Tibial artery (tissue), 4 donors: ENCODE measurements at regions not wholly inside any gene's neighbourhood (a gene's known extent, or its start where the extent isn't known, plus 50 kb on each side); places are given as distances from the start of the nearest gene placed in this dataset.
"Not testable (repeated sequence)": the region's sequence is repeated elsewhere in the genome, so short reads cannot be mapped to it uniquely, and the experiment has no call there.

ENCODE experiments used
- DNase-seq, 2 donors: peaks; one replicate each; pipeline ENCODE4 v3.0.0-alpha.2; 2019
- H3K27ac ChIP-seq, 2 donors: fragments of 200-600 bp; sonication (generic) in 1 of 2; 1 replicate in 1 of 2; 2 replicates in 1 of 2; pipeline ENCODE4 v1.5.1; 2018 to 2019; ENCODE audit warnings: mild to moderate bottlenecking in 1 of 2
- H3K27me3 ChIP-seq, 2 donors: fragments of 200-600 bp; sonication (generic) in 1 of 2; one replicate each; pipeline versions ENCODE4 v1.5.1 to v1.6.0; 2016 to 2019
- H3K36me3 ChIP-seq, 3 donors: fragments of 200-600 bp; sonication (generic) in 2 of 3; one replicate each; pipeline ENCODE4 v1.5.1; 2016 to 2019; ENCODE audit warnings: mild to moderate bottlenecking in 2 of 3
- H3K4me1 ChIP-seq, 4 donors: fragments of 200-600 bp; sonication (generic) in 2 of 4; 1 replicate in 3 of 4; 2 replicates in 1 of 4; pipeline ENCODE4 v1.5.1; 2016 to 2019
- H3K4me3 ChIP-seq, 2 donors: fragments of 200-600 bp; sonication (generic) in 1 of 2; 1 replicate in 1 of 2; 2 replicates in 1 of 2; pipeline ENCODE4 v1.5.1; 2018 to 2019; ENCODE audit warnings: mild to moderate bottlenecking in 2 of 2
- H3K9me3 ChIP-seq, 3 donors: fragments of 200-600 bp; sonication (generic) in 1 of 3; one replicate each; pipeline ENCODE4 v1.5.1; 2016 to 2019
- intact Hi-C: fragments of 100-400 bp; cut with DNase I; formaldehyde crosslinking; loops from one replicate; pipeline ENCODE4 v1.15.0; 2023; ENCODE audit warnings: low total_unique reads
- TF ChIP-seq, protein P1 (sequence below), 2 experiments: fragments of 200-600 bp in 1 of 2; fragments of 450-650 bp in 1 of 2; IDR thresholded peaks; one replicate each; pipeline ENCODE4 v1.5.1; 2017 to 2019; ENCODE audit warnings: antibody characterized with exemption in 2 of 2, mild to moderate bottlenecking in 1 of 2, moderate library complexity in 1 of 2

DNA sequence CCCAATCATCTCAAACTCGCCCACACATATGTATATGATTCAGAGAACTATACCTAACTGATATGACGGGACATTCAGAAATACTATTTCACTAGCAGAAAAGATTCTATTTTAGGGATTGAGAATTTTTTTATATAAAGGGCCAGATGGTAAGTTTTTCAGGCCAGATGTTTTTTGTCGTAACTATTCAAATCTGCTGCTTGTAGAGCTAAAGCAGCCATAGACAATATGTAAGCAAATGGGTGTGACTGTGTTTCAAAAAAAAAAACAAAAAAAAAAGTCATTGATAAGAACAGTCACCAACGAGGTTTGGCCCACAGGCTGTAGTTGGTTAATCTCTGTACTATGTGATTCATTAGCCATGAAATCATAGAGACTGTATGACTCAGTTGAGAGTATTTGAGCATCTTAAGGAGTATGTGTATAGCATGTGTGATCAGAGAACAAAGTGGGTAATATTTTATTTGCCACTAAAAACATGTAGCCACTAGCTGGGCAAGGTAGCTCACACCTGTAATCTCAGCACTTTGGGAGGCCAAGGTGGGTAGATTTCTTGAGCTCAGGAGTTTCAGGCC, 2724.7 kb downstream of the PCDH9 start:
- DNase-seq: no peak
- Histone ChIP-seq H3K4me1 (peaks cover 0 to under 1% (median under 1%) of the 10 kb centered on the region in 4 donors), H3K4me3 (no peak overlapping the region), H3K9me3 (no peaks in the 10 kb centered on the region), H3K27ac (no peak overlapping the region), H3K27me3 (no peaks in the 10 kb centered on the region), H3K36me3 (no peaks in the 10 kb centered on the region)
- intact Hi-C loops: no loop called here
- TF ChIP-seq, protein P1, sequence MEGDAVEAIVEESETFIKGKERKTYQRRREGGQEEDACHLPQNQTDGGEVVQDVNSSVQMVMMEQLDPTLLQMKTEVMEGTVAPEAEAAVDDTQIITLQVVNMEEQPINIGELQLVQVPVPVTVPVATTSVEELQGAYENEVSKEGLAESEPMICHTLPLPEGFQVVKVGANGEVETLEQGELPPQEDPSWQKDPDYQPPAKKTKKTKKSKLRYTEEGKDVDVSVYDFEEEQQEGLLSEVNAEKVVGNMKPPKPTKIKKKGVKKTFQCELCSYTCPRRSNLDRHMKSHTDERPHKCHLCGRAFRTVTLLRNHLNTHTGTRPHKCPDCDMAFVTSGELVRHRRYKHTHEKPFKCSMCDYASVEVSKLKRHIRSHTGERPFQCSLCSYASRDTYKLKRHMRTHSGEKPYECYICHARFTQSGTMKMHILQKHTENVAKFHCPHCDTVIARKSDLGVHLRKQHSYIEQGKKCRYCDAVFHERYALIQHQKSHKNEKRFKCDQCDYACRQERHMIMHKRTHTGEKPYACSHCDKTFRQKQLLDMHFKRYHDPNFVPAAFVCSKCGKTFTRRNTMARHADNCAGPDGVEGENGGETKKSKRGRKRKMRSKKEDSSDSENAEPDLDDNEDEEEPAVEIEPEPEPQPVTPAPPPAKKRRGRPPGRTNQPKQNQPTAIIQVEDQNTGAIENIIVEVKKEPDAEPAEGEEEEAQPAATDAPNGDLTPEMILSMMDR (IDR thresholded peaks at IDR 0.05): no peak

DNA sequence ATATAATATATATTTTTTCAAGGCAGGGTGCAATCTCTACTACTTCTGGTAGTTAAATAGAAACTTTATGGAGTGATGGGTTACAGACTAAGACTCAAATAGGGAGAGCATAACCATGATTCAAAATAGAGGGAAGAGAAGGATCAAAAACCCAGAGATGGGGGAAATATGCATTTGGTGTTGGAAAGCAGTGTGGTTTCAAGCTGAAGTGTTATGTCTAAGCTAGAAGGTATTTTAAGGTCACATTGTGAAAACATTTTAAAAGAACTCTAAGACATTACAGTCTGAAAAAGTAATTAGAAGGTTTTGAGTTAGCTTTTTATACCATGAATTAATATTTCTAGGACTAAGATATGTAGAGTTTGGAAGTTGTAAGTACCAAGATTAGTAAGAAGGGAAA, 2741.4 kb downstream of the PCDH9 start:
- no peak overlapping the region for H3K27ac ChIP-seq
- TF ChIP-seq, protein P1 (IDR thresholded peaks at IDR 0.05): no peak
- DNase-seq: no peak
- H3K4me1 ChIP-seq: no peaks in the 10 kb centered on the region
- no peaks in the 10 kb centered on the region for H3K27me3 ChIP-seq
- no peaks in the 10 kb centered on the region for H3K9me3 ChIP-seq
- no peak overlapping the region for H3K4me3 ChIP-seq
- intact Hi-C loops: no loop called here
- H3K36me3 ChIP-seq: no peaks in the 10 kb centered on the region

DNA sequence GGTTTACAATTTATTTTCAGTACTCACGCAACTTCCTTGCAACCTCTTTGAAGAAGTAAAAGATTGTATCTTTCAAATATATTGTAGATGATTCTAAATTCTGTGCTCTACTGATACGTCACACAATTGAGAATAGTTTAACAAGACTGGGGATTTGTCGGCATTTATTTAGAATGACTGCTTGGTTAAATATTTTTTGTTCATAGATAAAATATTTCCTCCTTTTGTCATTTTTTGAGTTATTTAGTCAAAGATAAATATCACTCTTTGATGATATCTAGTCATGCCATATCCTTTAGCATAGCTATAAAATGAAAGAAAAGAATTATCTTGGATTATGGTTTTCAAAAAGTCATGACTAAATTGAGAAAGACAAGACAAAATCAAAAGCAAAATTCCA, 2747.8 kb downstream of the PCDH9 start:
- H3K4me3 ChIP-seq: no peak overlapping the region
- no peak for DNase-seq
- H3K36me3 ChIP-seq: no peaks in the 10 kb centered on the region
- TF ChIP-seq, protein P1 (IDR thresholded peaks at IDR 0.05): no peak
- no peaks in the 10 kb centered on the region for H3K9me3 ChIP-seq
- intact Hi-C loops: no loop called here
- no peak overlapping the region for H3K27ac ChIP-seq
- no peaks in the 10 kb centered on the region for H3K27me3 ChIP-seq
- H3K4me1 ChIP-seq: no peaks in the 10 kb centered on the region

DNA sequence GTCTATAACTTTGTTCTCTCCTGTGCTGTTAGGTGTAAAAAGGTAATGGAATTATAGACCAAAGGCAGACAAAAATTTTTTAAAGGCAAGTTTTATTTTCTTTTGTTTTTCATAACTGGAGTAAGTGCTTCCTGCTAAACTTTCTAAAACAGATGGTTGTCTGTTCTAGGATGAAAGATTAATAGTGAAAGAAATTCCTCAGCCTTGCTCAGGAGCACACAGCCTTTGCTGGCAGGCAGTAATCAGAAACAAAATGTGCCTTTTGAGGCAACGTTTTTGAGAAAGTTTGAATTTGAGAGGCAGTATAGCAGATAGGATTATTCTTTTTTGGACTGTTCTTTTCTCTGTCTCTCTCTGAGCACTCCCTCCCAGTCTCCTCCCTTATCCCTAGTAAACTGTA, 2749.5 kb downstream of the PCDH9 start:
- DNase-seq: no peak
- H3K27me3 ChIP-seq: no peaks in the 10 kb centered on the region

DNA sequence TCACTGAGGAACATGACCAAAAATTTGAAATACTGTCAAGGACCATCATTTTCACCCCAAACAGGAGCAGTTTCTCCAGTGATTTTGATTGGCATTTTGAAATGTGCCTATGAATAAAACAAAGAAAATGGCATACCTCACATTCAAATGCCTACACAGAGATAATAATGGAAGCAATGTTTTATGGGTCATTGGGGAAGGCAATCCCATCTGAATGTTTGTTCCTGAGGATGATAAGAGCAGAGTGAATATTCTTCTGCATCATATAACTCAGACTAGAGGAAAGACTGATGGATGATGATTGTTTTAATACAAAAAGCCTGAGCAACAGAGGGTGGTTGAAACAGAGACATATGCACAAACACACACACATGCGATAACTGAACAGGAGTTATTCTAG, 2749.9 kb downstream of the PCDH9 start:
- Histone ChIP-seq H3K27ac (no peak overlapping the region), H3K36me3 (no peaks in the 10 kb centered on the region), H3K4me1 (no peaks in the 10 kb centered on the region), H3K4me3 (no peak overlapping the region), H3K27me3 (no peaks in the 10 kb centered on the region), H3K9me3 (no peaks in the 10 kb centered on the region)
- TF ChIP-seq, protein P1 (IDR thresholded peaks at IDR 0.05): no peak
- no peak for DNase-seq
- intact Hi-C loops: no loop called here

More for the DNA sequence above, 2749.5 kb downstream of the PCDH9 start:
- TF ChIP-seq, protein P1 (IDR thresholded peaks at IDR 0.05): no peak
- Histone ChIP-seq H3K36me3 (no peaks in the 10 kb centered on the region), H3K9me3 (no peaks in the 10 kb centered on the region), H3K4me1 (no peaks in the 10 kb centered on the region), H3K27ac (no peak overlapping the region), H3K4me3 (no peak overlapping the region)
- intact Hi-C loops: no loop called here

DNA sequence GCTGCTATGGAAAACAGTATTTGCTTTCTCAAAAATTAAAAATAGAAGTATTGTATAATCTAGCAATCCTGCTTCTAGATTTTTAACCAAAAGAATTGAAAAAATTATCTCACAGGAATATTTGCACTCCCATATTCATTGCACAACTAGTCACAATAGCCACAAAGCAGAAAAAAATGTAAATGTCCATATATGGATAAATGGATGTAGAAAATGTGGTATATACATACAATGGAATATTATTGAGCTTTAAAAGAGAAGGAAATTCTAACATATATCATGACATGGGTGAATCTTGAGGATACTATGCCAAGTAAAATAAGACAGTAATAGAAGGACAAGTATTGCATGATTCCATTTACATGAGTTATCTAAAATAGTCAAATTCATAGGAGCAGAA, 2753.0 kb downstream of the PCDH9 start:
- DNase-seq: no peak
- Histone ChIP-seq H3K27ac (no peak overlapping the region), H3K4me1 (no peaks in the 10 kb centered on the region), H3K27me3 (no peaks in the 10 kb centered on the region), H3K36me3 (no peaks in the 10 kb centered on the region), H3K9me3 (no peaks in the 10 kb centered on the region), H3K4me3 (no peak overlapping the region)
- intact Hi-C loops: no loop called here
- TF ChIP-seq, protein P1 (IDR thresholded peaks at IDR 0.05): no peak

DNA sequence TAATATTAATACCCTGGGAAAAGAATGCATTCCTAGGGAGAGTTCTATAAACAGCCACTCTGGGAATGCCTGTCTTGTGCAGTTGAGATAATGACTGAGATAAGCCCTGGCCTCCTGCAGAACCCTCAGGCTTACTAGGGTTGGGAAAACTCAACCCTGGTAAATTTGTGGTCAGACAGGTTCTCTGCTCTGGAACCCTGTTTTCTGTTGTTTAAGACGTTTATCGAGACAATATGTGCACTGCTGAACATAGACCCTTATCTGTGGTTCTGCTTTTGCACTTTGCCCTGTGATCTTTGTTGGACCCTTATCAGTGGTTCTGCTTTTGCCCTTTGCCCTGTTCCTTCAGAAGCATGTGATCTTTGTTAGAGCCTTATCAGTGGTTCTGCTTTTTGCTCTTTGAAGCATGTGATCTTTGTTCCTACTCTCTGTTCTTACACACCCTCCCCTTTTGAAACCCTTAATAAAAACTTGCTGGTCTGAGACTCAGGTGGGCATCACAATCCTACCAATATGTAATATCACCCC, 2754.0 kb downstream of the PCDH9 start:
- intact Hi-C loops: not testable (repeated sequence)

More for the DNA sequence above, 2754.0 kb downstream of the PCDH9 start:
- H3K9me3 ChIP-seq, H3K27ac ChIP-seq, H3K4me1 ChIP-seq, H3K27me3 ChIP-seq, H3K36me3 ChIP-seq, H3K4me3 ChIP-seq, DNase-seq: not testable (repeated sequence)
